B cell (primary cell): ENCODE measurements at regions not wholly inside any gene's neighbourhood (a gene's known extent, or its start where the extent isn't known, plus 50 kb on each side); places are given as distances from the start of the nearest gene placed in this dataset.

Experiments
- ATAC-seq: fragments of 200-7000 bp; cut with Tn5 transposase; one replicate; pipeline ENCODE4 v1.10.0; 2021; ENCODE audit warnings: low read depth, mild to moderate bottlenecking, moderate number of reproducible peaks, moderate library complexity
- CTCF ChIA-PET: fragments of 350-600 bp; sonication (Branson Sonifier 250); formaldehyde crosslinking; loops from one replicate; lab custom pipeline; 2021; ENCODE audit warnings: antibody characterized with exemption, inconsistent platforms; lab: Charles Lee
- POLR2A ChIA-PET: fragments of 350-600 bp; sonication (Branson Sonifier 250); formaldehyde crosslinking; loops from one replicate; lab custom pipeline; 2021; ENCODE audit warnings: antibody characterized with exemption; lab: Charles Lee
- DNase-seq: peaks from one replicate; pipeline ENCODE4 v3.0.0; 2013
- H2AFZ ChIP-seq: 2 replicates; pipeline ENCODE4 v1.6.1; 2012; ENCODE audit warnings: mild to moderate bottlenecking, low read depth, low read length; ENCODE audit not compliant: insufficient read depth, poor library complexity, severe bottlenecking
- H3K27ac ChIP-seq, 2 donors: 1 replicate in 1 of 2; 2 replicates in 1 of 2; pipeline ENCODE4 v1.5.1; 2012 to 2013; ENCODE audit warnings: low read length in 2 of 2, mild to moderate bottlenecking in 2 of 2, moderate library complexity in 1 of 2
- H3K27me3 ChIP-seq, 4 experiments: fragments of 200-600 bp in 1 of 4; sonication (generic) in 1 of 4; replicated peaks in 1 of 4; 1 replicate in 2 of 4; 2 replicates in 2 of 4; pipeline versions ENCODE4 v1.6.1 to v1.7.0; 2013 to 2016; ENCODE audit warnings: low read length in 3 of 4, mild to moderate bottlenecking in 2 of 4, mixed read lengths in 1 of 4, moderate library complexity in 1 of 4; ENCODE audit not compliant: insufficient read depth in 4 of 4, control insufficient read depth in 3 of 4; ENCODE audit errors: control extremely low read depth in 1 of 4
- H3K36me3 ChIP-seq, 2 experiments: replicated peaks in 1 of 2; 1 replicate in 1 of 2; 2 replicates in 1 of 2; pipeline versions ENCODE4 v1.6.1 to v1.7.1; 2013; ENCODE audit warnings: low read length in 1 of 2; ENCODE audit not compliant: insufficient read depth in 2 of 2, control insufficient read depth in 1 of 2; ENCODE audit errors: control extremely low read depth in 1 of 2, extremely low read depth in 1 of 2
- H3K4me1 ChIP-seq, 2 donors: fragments of 200-600 bp in 1 of 2; sonication (generic) in 1 of 2; 1 replicate in 1 of 2; 2 replicates in 1 of 2; pipeline versions ENCODE4 v1.5.1 to v1.6.1; 2013 to 2017; ENCODE audit warnings: low read length in 2 of 2; ENCODE audit not compliant: control insufficient read depth in 2 of 2, insufficient read depth in 2 of 2
- H3K4me2 ChIP-seq: replicated peaks from 2 replicates; pipeline ENCODE3; 2012; ENCODE audit warnings: mild to moderate bottlenecking, low read depth, low read length; ENCODE audit not compliant: poor library complexity, severe bottlenecking
- H3K4me3 ChIP-seq, 5 experiments: fragments of 200-600 bp in 1 of 5; sonication (generic) in 1 of 5; 1 replicate in 3 of 5; 2 replicates in 2 of 5; pipeline versions ENCODE4 v1.5.1 to v1.7.0; 2011 to 2016; ENCODE audit warnings: low read length in 4 of 5, mild to moderate bottlenecking in 4 of 5, low read depth in 2 of 5, control low read depth in 1 of 5, moderate library complexity in 1 of 5; ENCODE audit not compliant: insufficient read depth in 1 of 5; ENCODE audit errors: control extremely low read depth in 1 of 5, extremely low read depth in 1 of 5
- H3K79me2 ChIP-seq: fragments of 200-600 bp; sonication (generic); one replicate; pipeline ENCODE4 v1.6.0; 2016; ENCODE audit warnings: low read length; ENCODE audit not compliant: control insufficient read depth, insufficient read depth
- H3K9ac ChIP-seq: fragments of 200-600 bp; sonication (generic); 2 replicates; pipeline ENCODE4 v1.6.1; 2017; ENCODE audit warnings: mild to moderate bottlenecking, low read length, moderate library complexity
- H3K9me3 ChIP-seq, 3 donors: one replicate each; pipeline versions ENCODE4 v1.6.1 to v1.7.1; 2013; ENCODE audit warnings: low read length in 2 of 3; ENCODE audit not compliant: control insufficient read depth in 2 of 3, insufficient read depth in 1 of 3; ENCODE audit errors: control extremely low read depth in 1 of 3
- H4K20me1 ChIP-seq: 2 replicates; pipeline ENCODE4 v1.6.0; 2012; ENCODE audit warnings: mild to moderate bottlenecking, low read length; ENCODE audit not compliant: insufficient read depth, control insufficient read depth, poor library complexity, severe bottlenecking
- H3K27ac Mint-ChIP-seq: one replicate; pipeline ENCODE4 v1.8.0; 2021; ENCODE audit warnings: mixed read lengths
- H3K27me3 Mint-ChIP-seq: one replicate; pipeline ENCODE4 v1.8.0; 2021; ENCODE audit warnings: mixed read lengths
- H3K4me1 Mint-ChIP-seq: one replicate; pipeline ENCODE4 v1.8.0; 2021; ENCODE audit warnings: mixed read lengths
- H3K4me3 Mint-ChIP-seq: one replicate; pipeline ENCODE4 v1.8.0; 2021; ENCODE audit warnings: mixed read lengths
- H3K9me3 Mint-ChIP-seq: one replicate; pipeline ENCODE4 v1.8.0; 2022; ENCODE audit warnings: mixed read lengths; ENCODE audit not compliant: insufficient read depth
- CTCF ChIP-seq: fragments of 200-600 bp; IDR thresholded peaks from one replicate; pipeline ENCODE4 v1.8.0; 2022; ENCODE audit warnings: antibody characterized with exemption, mild to moderate bottlenecking
- EZH2 ChIP-seq: IDR thresholded peaks from 2 replicates; pipeline ENCODE4 v1.6.1; 2012; ENCODE audit warnings: borderline replicate concordance, low read depth, mild to moderate bottlenecking, moderate library complexity, low read length; ENCODE audit not compliant: insufficient read depth, poor library complexity, severe bottlenecking
- WGBS: methylation state at CpG from one replicate; pipeline ENCODE4 v1.1.5; 2013; ENCODE audit warnings: missing lambda C conversion rate; ENCODE audit not compliant: insufficient coverage; 5-methylcytosine and 5-hydroxymethylcytosine counted together
- intact Hi-C: fragments of 100-400 bp; cut with micrococcal nuclease; formaldehyde crosslinking; loops from one replicate; pipeline ENCODE4 v1.10.0; 2022

GRCh38 chr7:1361756-1362125, 97.5 kb downstream of the MICALL2 start:
- Mint-ChIP-seq H3K27ac (no peak overlapping the region), H3K27me3 (peaks cover 12% of the 10 kb centered on the region), H3K4me1 (no peaks in the 10 kb centered on the region), H3K9me3 (peaks cover 10% of the 10 kb centered on the region), H3K4me3 (no peak overlapping the region)
- ATAC-seq (no peak), DNase-seq (no peak)
- Histone ChIP-seq H3K9ac (no peak overlapping the region), H3K4me1 (no peaks in the 10 kb centered on the region), H3K27me3 (peaks cover 0 to 7% (median 0%) of the 10 kb centered on the region in 4 experiments), H4K20me1 (no peaks in the 10 kb centered on the region), H2AFZ (no peak overlapping the region), H3K36me3 (no peaks in the 10 kb centered on the region), H3K27ac (no peak overlapping the region), H3K79me2 (no peaks in the 10 kb centered on the region), H3K4me3 (no peak overlapping the region), H3K9me3 (peaks cover 0 to 59% (median 2%) of the 10 kb centered on the region in 3 donors), H3K4me2 (no peak overlapping the region)
- ChIA-PET POLR2A (no interaction called here), CTCF (no interaction called here)
- no peak for TF ChIP-seq EZH2
- TF ChIP-seq CTCF = no peak
- 73% methylated on average over 11 of the region's 13 CpGs for WGBS
- intact Hi-C loops = no loop called here

GRCh38 chr7:1362301-1362700, 97.0 kb downstream of the MICALL2 start:
- ChIA-PET CTCF (no interaction called here), POLR2A (no interaction called here)
- Histone ChIP-seq H3K9ac (no peak overlapping the region), H3K9me3 (peaks cover 0 to 64% (median 2%) of the 10 kb centered on the region in 3 donors), H3K4me3 (no peak overlapping the region), H3K27ac (no peak overlapping the region), H4K20me1 (no peaks in the 10 kb centered on the region), H3K36me3 (no peaks in the 10 kb centered on the region), H3K79me2 (no peaks in the 10 kb centered on the region), H3K4me2 (no peak overlapping the region), H3K27me3 (peaks cover 0 to 11% (median 0%) of the 10 kb centered on the region in 4 experiments), H2AFZ (no peak overlapping the region), H3K4me1 (no peaks in the 10 kb centered on the region)
- 62% methylated on average over 10 of the region's 12 CpGs for WGBS
- Mint-ChIP-seq H3K4me1 (peaks cover 2% of the 10 kb centered on the region), H3K4me3 (no peak overlapping the region), H3K27ac (no peak overlapping the region), H3K9me3 (peaks cover 10% of the 10 kb centered on the region), H3K27me3 (peaks cover 15% of the 10 kb centered on the region)
- DNase-seq (no peak), ATAC-seq (no peak)
- TF ChIP-seq CTCF (no peak), EZH2 (no peak)
- intact Hi-C loops = no loop called here
